ENCODE measurements at regions not wholly inside any gene's neighbourhood (a gene's known extent, or its start where the extent isn't known, plus 50 kb on each side); places are given as distances from the start of the nearest gene placed in this dataset.

DNA sequence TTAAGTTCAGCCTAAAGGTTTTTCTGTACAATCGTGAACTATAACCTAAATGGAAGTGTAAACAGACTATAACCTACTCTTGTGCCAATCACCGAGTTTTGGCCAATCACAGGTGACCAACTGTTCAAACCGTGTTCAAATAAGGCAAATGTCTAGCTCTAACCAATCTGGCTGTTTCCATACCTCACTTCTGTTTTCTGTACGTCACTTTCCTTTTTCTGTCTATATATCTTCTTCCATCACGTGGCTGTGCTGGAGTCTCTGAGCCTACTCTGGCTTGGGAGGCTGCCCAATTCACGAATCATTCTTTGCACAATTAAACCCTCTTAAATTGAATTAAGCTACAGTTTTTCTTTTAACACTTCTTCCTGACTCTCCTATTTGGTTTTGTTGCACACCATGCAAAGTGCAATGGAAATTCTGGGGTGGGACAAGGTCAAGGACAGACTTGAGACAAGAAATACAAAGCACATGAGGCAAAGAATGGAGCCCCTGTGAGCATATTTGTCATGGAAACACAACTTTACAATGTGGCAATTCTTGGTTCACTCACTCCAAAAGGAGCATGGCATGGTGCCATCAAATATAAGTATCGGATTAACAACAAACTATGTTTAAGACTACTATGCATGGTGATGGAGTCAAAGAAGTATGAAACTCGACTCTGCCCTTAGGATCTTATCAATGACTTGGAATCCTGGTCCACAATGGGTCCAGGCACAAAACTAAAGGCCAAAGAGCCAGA lies 115.7 kb upstream of the FAM9B start:
- peak overlapping the region; percentile 84 for H3K27ac ChIP-seq (ENCODE audit: low read depth, low read length)
- no peak overlapping the region for H3K4me3 ChIP-seq (ENCODE audit: insufficient read depth, low read length)
- H3K79me2 ChIP-seq (ENCODE audit: insufficient read depth, low read length): no peaks in the 10 kb centered on the region
- no peak overlapping the region for H2AFZ ChIP-seq (ENCODE audit: low read length)
- no peaks in the 10 kb centered on the region for H3K9me3 ChIP-seq (ENCODE audit: low read depth, low read length)
- no peaks in the 10 kb centered on the region for H4K20me1 ChIP-seq (ENCODE audit: insufficient read depth, low read length)
- TF ChIP-seq, protein P1, sequence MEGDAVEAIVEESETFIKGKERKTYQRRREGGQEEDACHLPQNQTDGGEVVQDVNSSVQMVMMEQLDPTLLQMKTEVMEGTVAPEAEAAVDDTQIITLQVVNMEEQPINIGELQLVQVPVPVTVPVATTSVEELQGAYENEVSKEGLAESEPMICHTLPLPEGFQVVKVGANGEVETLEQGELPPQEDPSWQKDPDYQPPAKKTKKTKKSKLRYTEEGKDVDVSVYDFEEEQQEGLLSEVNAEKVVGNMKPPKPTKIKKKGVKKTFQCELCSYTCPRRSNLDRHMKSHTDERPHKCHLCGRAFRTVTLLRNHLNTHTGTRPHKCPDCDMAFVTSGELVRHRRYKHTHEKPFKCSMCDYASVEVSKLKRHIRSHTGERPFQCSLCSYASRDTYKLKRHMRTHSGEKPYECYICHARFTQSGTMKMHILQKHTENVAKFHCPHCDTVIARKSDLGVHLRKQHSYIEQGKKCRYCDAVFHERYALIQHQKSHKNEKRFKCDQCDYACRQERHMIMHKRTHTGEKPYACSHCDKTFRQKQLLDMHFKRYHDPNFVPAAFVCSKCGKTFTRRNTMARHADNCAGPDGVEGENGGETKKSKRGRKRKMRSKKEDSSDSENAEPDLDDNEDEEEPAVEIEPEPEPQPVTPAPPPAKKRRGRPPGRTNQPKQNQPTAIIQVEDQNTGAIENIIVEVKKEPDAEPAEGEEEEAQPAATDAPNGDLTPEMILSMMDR (IDR thresholded peaks at IDR 0.05; ENCODE audit: extremely low read depth, low read depth, low read length): no peak
- peaks cover 18% of the 10 kb centered on the region for H3K4me1 ChIP-seq (ENCODE audit: insufficient read depth, low read length)
- no peaks in the 10 kb centered on the region for H3K27me3 ChIP-seq (ENCODE audit: insufficient read depth, low read length)
- H3K36me3 ChIP-seq (ENCODE audit: insufficient read depth, low read length): no peaks in the 10 kb centered on the region
- H3K4me2 ChIP-seq (ENCODE audit: insufficient read depth, low read length): peak overlapping the region; percentile 55
- DNase-seq (ENCODE audit: insufficient read length, low spot score, missing footprints): no peak

DNA sequence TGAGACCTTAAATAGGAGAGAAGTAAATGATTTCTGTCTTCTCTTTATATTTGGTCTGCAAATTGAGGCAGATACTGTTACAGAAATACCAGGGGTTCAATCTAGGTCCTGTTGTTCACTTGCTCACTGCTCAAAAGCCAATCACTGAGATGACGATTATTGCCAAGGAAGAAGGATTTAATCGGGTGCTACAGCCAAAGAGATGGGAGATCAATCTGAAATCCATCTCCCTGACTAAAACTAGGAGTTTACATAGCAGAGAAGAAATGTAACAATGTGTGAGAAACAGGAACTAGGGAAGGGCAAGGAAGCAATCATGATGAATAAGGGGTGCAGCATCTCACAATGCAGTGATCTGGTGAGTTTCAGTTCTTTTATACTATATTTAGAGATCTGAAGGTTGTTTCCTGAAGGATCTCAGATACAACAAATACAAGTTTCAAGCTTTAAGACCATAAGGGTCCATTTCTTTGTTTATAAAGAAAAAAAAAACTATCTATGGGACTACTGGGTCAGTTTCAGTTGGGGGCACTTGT lies 117.9 kb upstream of the FAM9B start:
- TF ChIP-seq, protein P1 (IDR thresholded peaks at IDR 0.05; ENCODE audit: extremely low read depth, low read depth, low read length): no peak
- no peak overlapping the region for H2AFZ ChIP-seq (ENCODE audit: low read length)
- H4K20me1 ChIP-seq (ENCODE audit: insufficient read depth, low read length): no peaks in the 10 kb centered on the region
- H3K27me3 ChIP-seq (ENCODE audit: insufficient read depth, low read length): no peaks in the 10 kb centered on the region
- H3K36me3 ChIP-seq (ENCODE audit: insufficient read depth, low read length): no peaks in the 10 kb centered on the region
- no peak for DNase-seq (ENCODE audit: insufficient read length, low spot score, missing footprints)
- H3K4me2 ChIP-seq (ENCODE audit: insufficient read depth, low read length): no peak overlapping the region
- no peaks in the 10 kb centered on the region for H3K79me2 ChIP-seq (ENCODE audit: insufficient read depth, low read length)
- no peak overlapping the region for H3K4me3 ChIP-seq (ENCODE audit: insufficient read depth, low read length)
- peaks cover 18% of the 10 kb centered on the region for H3K4me1 ChIP-seq (ENCODE audit: insufficient read depth, low read length)
- no peak overlapping the region for H3K27ac ChIP-seq (ENCODE audit: low read depth, low read length)
- H3K9me3 ChIP-seq (ENCODE audit: low read depth, low read length): no peaks in the 10 kb centered on the region

GRCh38 chrX:9153300-9153699 lies 119.4 kb upstream of the FAM9B start:
- Histone ChIP-seq H4K20me1 (ENCODE audit: insufficient read depth, low read length) (no peaks in the 10 kb centered on the region), H3K27ac (ENCODE audit: low read depth, low read length) (peak overlapping the region; percentile 29), H2AFZ (ENCODE audit: low read length) (no peak overlapping the region), H3K27me3 (ENCODE audit: insufficient read depth, low read length) (no peaks in the 10 kb centered on the region), H3K9me3 (ENCODE audit: low read depth, low read length) (no peaks in the 10 kb centered on the region), H3K36me3 (ENCODE audit: insufficient read depth, low read length) (no peaks in the 10 kb centered on the region), H3K4me3 (ENCODE audit: insufficient read depth, low read length) (no peak overlapping the region), H3K4me1 (ENCODE audit: insufficient read depth, low read length) (peaks cover 16% of the 10 kb centered on the region), H3K4me2 (ENCODE audit: insufficient read depth, low read length) (no peak overlapping the region), H3K79me2 (ENCODE audit: insufficient read depth, low read length) (no peaks in the 10 kb centered on the region)
- TF ChIP-seq, protein P1 (IDR thresholded peaks at IDR 0.05; ENCODE audit: extremely low read depth, low read depth, low read length): no peak
- no peak for DNase-seq (ENCODE audit: insufficient read length, low spot score, missing footprints)

- Histone ChIP-seq H3K4me1 (ENCODE audit: insufficient read depth, low read length) (peaks cover 7% of the 10 kb centered on the region), H3K9me3 (ENCODE audit: low read depth, low read length) (no peaks in the 10 kb centered on the region), H3K27me3 (ENCODE audit: insufficient read depth, low read length) (no peaks in the 10 kb centered on the region), H3K4me2 (ENCODE audit: insufficient read depth, low read length) (no peak overlapping the region), H3K4me3 (ENCODE audit: insufficient read depth, low read length) (no peak overlapping the region), H3K36me3 (ENCODE audit: insufficient read depth, low read length) (no peaks in the 10 kb centered on the region), H2AFZ (ENCODE audit: low read length) (no peak overlapping the region), H3K79me2 (ENCODE audit: insufficient read depth, low read length) (no peaks in the 10 kb centered on the region), H3K27ac (ENCODE audit: low read depth, low read length) (no peak overlapping the region), H4K20me1 (ENCODE audit: insufficient read depth, low read length) (no peaks in the 10 kb centered on the region)
- TF ChIP-seq, protein P1 (IDR thresholded peaks at IDR 0.05; ENCODE audit: extremely low read depth, low read depth, low read length): no peak
- no peak for DNase-seq (ENCODE audit: insufficient read length, low spot score, missing footprints)
Measured at GRCh38 chrX:9158611-9159010, 124.7 kb upstream of the FAM9B start.
